GM12872 (cell line): ENCODE measurements at regions not wholly inside any gene's neighbourhood (a gene's known extent, or its start where the extent isn't known, plus 50 kb on each side); places are given as distances from the start of the nearest gene placed in this dataset.

Experiments used
- CTCF ChIP-seq: IDR thresholded peaks from 3 replicates; pipeline ENCODE4 v1.5.1; 2011; ENCODE audit warnings: low read depth, mild to moderate bottlenecking, low read length, moderate library complexity; ENCODE audit not compliant: insufficient read depth

- no peak for TF ChIP-seq CTCF
These were observed 251.0 kb upstream of the SFSWAP start for GRCh38 chr12:131459773-131460365.

- no peak for TF ChIP-seq CTCF
These were observed 250.4 kb upstream of the SFSWAP start for GRCh38 chr12:131460520-131460919.

GRCh38 chr12:131461096-131461495, 249.8 kb upstream of the SFSWAP start:
- TF ChIP-seq CTCF, result no peak

- TF ChIP-seq CTCF, result no peak
These were observed 247.7 kb upstream of the SFSWAP start for GRCh38 chr12:131463174-131463573.

GRCh38 chr12:131464081-131464480, 246.8 kb upstream of the SFSWAP start:
- TF ChIP-seq CTCF, result no peak

- no peak for TF ChIP-seq CTCF
These were observed 244.6 kb upstream of the SFSWAP start for GRCh38 chr12:131466306-131466705.

- TF ChIP-seq CTCF, result no peak
These were observed 244.0 kb upstream of the SFSWAP start for GRCh38 chr12:131466932-131467331.

GRCh38 chr12:131468206-131468605, 242.7 kb upstream of the SFSWAP start:
- no peak for TF ChIP-seq CTCF
